ENCODE measurements at regions not wholly inside any gene's neighbourhood (a gene's known extent, or its start where the extent isn't known, plus 50 kb on each side); places are given as distances from the start of the nearest gene placed in this dataset.
A peak's percentile ranks its signal among the peaks of the same experiment; 100 is the strongest.
"Not testable (repeated sequence)": the region's sequence is repeated elsewhere in the genome, so short reads cannot be mapped to it uniquely, and the experiment has no call there.

GRCh38 chr1:94672934-94673333 lies 131.4 kb upstream of the F3 start:
- peak; percentile 90 for DNase-seq (ENCODE audit: low read depth)

GRCh38 chr1:94672001-94672400 lies 130.4 kb upstream of the F3 start:
- DNase-seq (ENCODE audit: low read depth), result no peak

GRCh38 chr1:94670273-94670672 lies 128.7 kb upstream of the F3 start:
- DNase-seq (ENCODE audit: low read depth), result no peak

- DNase-seq (ENCODE audit: low read depth), result no peak
These were observed 127.6 kb upstream of the F3 start for GRCh38 chr1:94669198-94669597.

DNA sequence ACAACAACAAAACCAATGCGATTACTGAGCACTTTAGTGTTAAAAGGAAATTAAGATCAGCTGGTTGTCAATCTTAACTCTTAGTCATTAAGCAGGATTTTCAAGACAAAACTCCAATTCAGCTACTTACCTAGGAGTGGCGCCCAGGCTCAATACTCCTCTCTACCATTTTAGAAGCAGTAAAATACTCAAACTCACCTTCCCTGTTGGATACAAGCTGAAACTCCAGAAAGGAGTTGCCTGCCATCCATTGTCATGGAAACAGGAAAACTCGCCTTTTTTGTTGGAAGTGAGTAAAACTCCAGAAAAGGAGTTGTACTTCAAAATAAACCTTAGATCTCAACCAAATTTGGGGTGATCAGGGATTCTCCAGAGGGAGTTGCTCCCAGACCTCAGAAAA lies 127.0 kb upstream of the F3 start:
- no peak for DNase-seq (ENCODE audit: low read depth)

- no peak for DNase-seq (ENCODE audit: low read depth)
These were observed 126.3 kb upstream of the F3 start for GRCh38 chr1:94667818-94668217.

GRCh38 chr1:94666797-94667196 lies 125.2 kb upstream of the F3 start:
- DNase-seq (ENCODE audit: low read depth), result no peak

GRCh38 chr1:94661431-94661932 lies 119.9 kb upstream of the F3 start:
- no peak for DNase-seq (ENCODE audit: low read depth)

- no peak for DNase-seq (ENCODE audit: low read depth)
These were observed 119.4 kb upstream of the F3 start for GRCh38 chr1:94660994-94661393.

GRCh38 chr1:94660258-94660657 lies 118.7 kb upstream of the F3 start:
- DNase-seq (ENCODE audit: low read depth), result no peak

DNA sequence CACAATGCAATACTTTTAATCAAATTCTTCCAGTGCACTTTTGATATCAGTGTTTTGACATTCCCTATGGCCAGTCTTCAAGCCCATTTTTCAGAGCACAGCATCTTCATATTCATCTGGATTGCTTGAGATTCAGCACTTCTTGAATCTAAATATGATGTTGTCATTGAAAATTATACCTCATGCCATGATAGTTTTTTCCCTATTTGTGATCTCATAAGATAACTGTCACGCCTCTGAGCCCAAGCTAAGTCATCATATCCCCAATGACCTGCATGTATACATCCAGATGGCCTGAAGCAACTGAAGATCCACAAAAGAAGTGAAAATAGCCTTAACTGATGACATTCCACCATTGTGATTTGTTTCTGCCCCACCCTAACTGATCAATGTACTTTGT lies 117.6 kb upstream of the F3 start:
- DNase-seq (ENCODE audit: low read depth), result not testable (repeated sequence)

DNA sequence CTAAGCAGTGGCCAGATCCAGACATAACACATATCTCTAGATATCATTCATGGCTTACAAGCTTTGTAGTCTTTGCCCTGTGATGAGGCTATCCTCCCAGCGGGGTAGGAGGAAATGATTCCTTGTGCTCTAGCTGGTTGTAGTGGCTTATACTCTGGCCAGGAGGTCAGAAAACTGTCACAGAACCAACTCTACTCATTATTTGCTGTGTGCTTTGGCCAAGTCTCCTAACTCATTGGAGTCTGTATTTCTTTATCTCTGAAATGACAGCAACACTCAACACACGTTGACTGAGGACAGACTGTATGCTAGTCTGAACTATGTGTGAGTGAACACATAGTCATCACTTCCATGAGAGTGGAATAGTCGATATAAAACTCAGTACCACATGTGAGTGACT lies 116.7 kb upstream of the F3 start:
- DNase-seq (ENCODE audit: low read depth), result peak; percentile 53

DNA sequence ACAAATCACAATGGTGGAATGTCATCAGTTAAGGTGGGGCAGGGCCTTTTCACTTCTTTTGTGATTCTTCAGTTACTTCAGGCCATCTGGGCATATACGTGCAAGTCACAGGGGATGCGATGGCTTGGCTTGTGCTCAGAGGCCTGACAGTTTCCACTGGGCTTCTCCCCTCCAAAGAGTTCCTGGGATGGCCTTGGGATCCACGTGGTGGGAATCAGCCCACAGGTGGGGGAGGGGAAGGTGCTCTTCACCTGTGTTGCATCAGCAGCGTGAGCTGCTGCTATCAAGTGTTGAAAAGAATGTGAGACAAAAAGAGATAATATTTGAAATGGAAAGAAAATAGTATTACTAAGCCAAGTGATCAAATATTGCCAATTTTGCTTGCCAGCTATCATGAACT lies 116.2 kb upstream of the F3 start:
- not testable (repeated sequence) for DNase-seq (ENCODE audit: low read depth)

- DNase-seq (ENCODE audit: low read depth), result no peak
These were observed 115.4 kb upstream of the F3 start for GRCh38 chr1:94656967-94657366.

GRCh38 chr1:94654919-94655318 lies 113.4 kb upstream of the F3 start:
- DNase-seq (ENCODE audit: low read depth), result no peak

GRCh38 chr1:94654459-94654858 lies 112.9 kb upstream of the F3 start:
- no peak for DNase-seq (ENCODE audit: low read depth)

- no peak for DNase-seq (ENCODE audit: low read depth)
These were observed 112.5 kb upstream of the F3 start for GRCh38 chr1:94654031-94654430.

- no peak for DNase-seq (ENCODE audit: low read depth)
These were observed 111.9 kb upstream of the F3 start for GRCh38 chr1:94653454-94653853.

GRCh38 chr1:94651076-94651475 lies 109.5 kb upstream of the F3 start:
- DNase-seq (ENCODE audit: low read depth), result no peak

DNA sequence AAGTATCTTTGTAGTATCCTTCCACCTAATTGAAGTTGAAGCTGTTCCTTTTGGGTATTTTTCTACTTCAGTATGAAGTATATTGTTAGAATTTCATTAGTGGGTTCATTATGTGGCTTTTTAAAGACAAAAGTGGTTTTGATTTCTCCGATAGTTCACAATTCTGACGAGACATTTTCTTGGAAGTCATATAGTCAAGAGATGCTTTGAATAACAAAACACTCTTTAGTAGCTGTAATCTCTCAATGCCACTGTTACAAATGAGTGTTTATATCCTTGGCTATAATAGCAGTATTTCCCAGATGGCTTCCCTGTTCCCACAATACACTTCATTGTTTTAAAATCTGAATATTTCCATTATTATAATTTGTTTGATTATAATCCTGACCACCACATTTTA lies 108.7 kb upstream of the F3 start:
- DNase-seq (ENCODE audit: low read depth), result no peak

DNA sequence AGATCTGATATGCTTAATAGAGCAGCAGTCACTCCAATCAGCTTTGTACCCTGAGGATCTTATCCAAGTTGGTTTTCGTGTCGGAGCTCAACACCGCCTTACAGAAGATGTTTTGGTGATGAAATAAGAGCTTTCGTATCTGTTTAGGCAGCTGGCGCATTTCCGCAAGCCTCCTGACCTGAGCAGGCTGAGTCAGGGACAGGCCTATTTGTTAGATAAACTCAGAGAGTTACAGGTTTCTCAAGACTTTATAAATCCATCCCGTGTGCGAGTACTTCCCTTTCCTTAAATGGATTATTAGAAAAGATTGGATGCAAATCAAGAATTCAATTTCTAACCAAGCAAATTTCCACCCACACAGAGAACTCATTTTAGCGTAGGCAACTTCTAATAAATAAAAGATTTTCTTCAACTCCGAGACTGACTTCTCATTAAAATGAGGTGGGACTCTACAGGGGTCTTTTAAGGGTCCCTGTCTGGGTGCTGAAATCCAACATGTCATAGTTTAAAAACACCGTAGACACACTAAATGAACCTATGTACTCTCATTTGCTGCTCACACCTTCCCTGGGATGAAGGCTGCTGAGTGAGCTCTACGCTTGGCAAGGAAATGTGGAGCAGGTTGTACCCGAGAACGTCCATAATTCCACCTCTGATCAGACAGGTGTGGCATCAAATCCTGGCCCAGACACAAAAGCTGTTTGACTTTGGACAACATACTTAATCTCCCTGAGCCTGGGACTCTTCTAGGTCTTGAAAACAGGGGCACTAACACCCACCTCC lies 106.9 kb upstream of the F3 start:
- peak; percentile 96 for DNase-seq (ENCODE audit: low read depth)

DNA sequence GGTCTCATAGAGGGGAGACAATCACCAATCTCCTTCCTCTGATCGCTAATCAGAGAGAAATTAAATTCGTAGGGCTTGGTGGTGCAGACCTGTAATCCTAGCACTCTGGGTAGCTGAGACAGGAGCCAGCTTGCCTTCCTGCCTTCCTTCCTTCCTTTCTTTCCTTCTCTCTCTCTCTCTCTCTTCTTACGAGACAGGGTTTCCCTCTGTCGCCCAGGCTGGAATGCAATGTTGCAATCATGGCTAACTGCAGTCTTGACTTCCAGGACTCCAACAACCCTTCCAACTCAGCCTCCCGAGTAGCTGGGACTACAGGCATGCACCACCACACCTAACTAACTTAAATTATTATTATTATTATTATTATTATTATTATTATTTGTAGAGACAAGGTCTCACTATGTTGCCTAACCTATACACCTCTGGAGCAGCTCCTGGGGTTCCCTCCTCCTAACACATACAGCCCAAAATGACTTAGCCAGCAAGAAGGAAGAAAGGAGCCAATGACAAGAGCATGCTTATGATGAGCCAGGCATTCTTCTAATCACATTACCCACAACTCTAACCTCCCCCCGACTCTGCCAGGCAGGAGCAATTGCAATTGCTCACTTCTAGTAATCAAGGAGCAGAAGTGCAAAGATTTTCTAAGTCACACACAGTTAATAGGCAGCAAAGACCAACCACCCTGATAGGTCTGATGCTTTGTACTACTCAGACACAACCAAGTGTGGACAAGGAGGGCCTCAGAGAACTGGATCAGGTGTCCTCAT lies 105.4 kb upstream of the F3 start:
- DNase-seq (ENCODE audit: low read depth), result peak; percentile 42

DNA sequence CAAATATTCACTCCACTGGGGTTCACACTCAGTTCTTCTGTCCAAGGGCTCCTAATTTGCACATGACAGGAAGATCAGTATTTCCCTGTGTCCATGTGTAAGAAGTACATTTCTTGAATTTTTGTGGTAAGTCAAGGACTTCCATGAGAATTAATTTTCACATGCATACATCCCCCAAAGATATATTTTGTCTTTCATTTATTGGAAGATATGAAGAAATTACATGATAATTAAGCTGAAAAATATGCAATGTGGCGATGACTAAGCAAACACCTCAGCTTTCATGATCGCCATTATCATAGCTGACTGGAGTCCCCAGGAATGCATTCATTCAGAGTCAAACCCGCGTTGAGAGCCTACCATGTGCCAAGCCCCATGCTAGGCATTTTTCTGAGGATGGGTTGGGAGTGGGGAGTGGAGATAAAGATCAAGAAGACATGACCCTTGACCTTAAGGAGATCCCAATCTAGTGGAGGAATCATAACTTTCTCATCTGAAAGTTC lies 104.6 kb upstream of the F3 start:
- DNase-seq (ENCODE audit: low read depth), result peak; percentile 95
